ENCODE measurements at regions not wholly inside any gene's neighbourhood (a gene's known extent, or its start where the extent isn't known, plus 50 kb on each side); places are given as distances from the start of the nearest gene placed in this dataset.

GRCh38 chr10:124286621-124287020 is 132.1 kb downstream of the OAT start:
- TF ChIP-seq POLR2A (IDR thresholded peaks at IDR 0.05) (no peak), CTCF (IDR thresholded peaks at IDR 0.05) (no peak)
